Iris pigment epithelial cell (primary cell): ENCODE measurements at regions not wholly inside any gene's neighbourhood (a gene's known extent, or its start where the extent isn't known, plus 50 kb on each side); places are given as distances from the start of the nearest gene placed in this dataset.

Experiments
- DNase-seq: peaks from one replicate; pipeline ENCODE4 v3.0.0-alpha.2; 2011; ENCODE audit warnings: low read depth

- DNase-seq = no peak
These were observed 72.3 kb downstream of the LINC00237 start for GRCh38 chr20:21033817-21034216.

- DNase-seq = no peak
These were observed 74.5 kb downstream of the LINC00237 start for GRCh38 chr20:21031666-21032065.

- no peak for DNase-seq
These were observed 76.8 kb downstream of the LINC00237 start for GRCh38 chr20:21029341-21029740.

- no peak for DNase-seq
These were observed 77.2 kb downstream of the LINC00237 start for GRCh38 chr20:21028921-21029320.

GRCh38 chr20:21028436-21028835 is 77.7 kb downstream of the LINC00237 start:
- no peak for DNase-seq

- no peak for DNase-seq
These were observed 78.6 kb downstream of the LINC00237 start for GRCh38 chr20:21027569-21027968.

- no peak for DNase-seq
These were observed 79.2 kb downstream of the LINC00237 start for GRCh38 chr20:21026951-21027350.

- no peak for DNase-seq
These were observed 81.7 kb downstream of the LINC00237 start for GRCh38 chr20:21024420-21024819.

- no peak for DNase-seq
These were observed 83.2 kb downstream of the LINC00237 start for GRCh38 chr20:21022925-21023324.

GRCh38 chr20:21021472-21021790 is 84.7 kb downstream of the LINC00237 start:
- DNase-seq = no peak

GRCh38 chr20:21020659-21021471 is 85.3 kb downstream of the LINC00237 start:
- no peak for DNase-seq

GRCh38 chr20:21019814-21020658 is 86.1 kb downstream of the LINC00237 start:
- DNase-seq = no peak

- DNase-seq = no peak
These were observed 86.7 kb downstream of the LINC00237 start for GRCh38 chr20:21019468-21019813.

- DNase-seq = no peak
These were observed 87.6 kb downstream of the LINC00237 start for GRCh38 chr20:21018576-21018975.

- DNase-seq = no peak
These were observed 88.6 kb downstream of the LINC00237 start for GRCh38 chr20:21017528-21018085.

GRCh38 chr20:21016751-21017150 is 89.4 kb downstream of the LINC00237 start:
- DNase-seq = no peak

GRCh38 chr20:21014528-21014927 is 91.6 kb downstream of the LINC00237 start:
- DNase-seq = no peak

GRCh38 chr20:21008951-21009350 is 97.2 kb downstream of the LINC00237 start:
- DNase-seq = no peak

- DNase-seq = no peak
These were observed 99.5 kb downstream of the LINC00237 start for GRCh38 chr20:21006611-21007010.

- no peak for DNase-seq
These were observed 101.6 kb downstream of the LINC00237 start for GRCh38 chr20:21004386-21005076.

- no peak for DNase-seq
These were observed 102.3 kb downstream of the LINC00237 start for GRCh38 chr20:21003902-21004301.

GRCh38 chr20:21002486-21002885 is 103.7 kb downstream of the LINC00237 start:
- no peak for DNase-seq

- DNase-seq = no peak
These were observed 112.8 kb downstream of the LINC00237 start for GRCh38 chr20:20993372-20993771.
